GM19328 (cell line): ENCODE measurements at regions not wholly inside any gene's neighbourhood (a gene's known extent, or its start where the extent isn't known, plus 50 kb on each side); places are given as distances from the start of the nearest gene placed in this dataset.

Experiments
- ATAC-seq: cut with Tn5 transposase; IDR thresholded peaks from one replicate; pipeline ENCODE4 v1.9.1; 2021; ENCODE audit warnings: mild to moderate bottlenecking, moderate library complexity; ENCODE audit not compliant: unreplicated experiment

DNA sequence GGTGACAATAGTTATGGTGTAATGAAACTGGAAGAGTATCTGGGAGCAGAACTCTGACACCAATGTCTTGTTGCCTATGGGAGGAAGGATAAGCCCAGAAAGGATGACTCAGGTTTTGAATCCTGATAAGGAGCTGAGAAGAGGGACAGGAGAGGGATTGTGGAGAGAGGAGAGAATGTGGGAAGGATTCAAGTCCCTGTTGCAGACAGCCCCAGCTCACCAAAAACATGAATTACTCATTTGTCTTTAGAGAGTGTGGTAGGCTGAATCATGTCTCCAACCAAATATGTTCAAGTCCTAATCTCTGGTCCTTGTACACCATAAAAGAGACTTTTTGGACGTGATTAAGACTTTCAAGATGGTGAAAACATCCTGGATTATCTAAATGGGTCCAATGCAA is 206.9 kb upstream of the PHYHIPL start:
- ATAC-seq, result no peak

DNA sequence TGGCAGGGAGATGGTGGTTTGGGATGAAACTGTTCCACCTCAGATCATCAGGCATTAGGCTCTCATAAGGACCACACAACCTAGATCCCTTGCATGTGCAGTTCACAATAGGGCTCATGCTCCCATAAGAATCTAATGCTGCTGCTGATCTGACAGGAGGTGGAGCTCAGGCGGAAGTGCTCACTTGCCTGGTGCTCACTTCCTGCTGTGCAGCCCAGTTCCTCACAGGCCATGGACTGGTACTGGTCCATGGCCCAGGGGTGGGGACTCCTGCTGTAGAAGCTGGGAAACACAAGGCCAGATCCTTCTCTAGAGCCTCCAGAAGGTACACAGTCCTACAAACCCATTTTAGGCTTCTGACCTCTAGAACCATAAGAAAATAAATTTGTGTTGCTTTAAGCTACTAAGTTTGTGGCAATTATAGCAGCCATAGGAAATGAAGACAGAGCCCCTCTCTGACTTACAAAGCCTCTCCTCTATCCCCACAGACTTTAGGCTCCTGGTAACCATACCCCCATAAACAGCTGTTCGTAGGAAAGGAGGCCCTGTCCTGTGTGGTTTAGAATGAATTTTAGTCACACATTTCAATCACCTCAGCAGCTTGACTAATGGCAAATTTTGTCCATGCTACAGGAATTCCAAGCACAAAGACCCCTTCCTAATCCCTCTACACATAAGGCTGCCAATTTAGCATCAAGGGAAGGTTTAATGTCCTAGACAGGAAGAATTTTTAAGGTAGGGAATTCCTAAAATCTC is 206.1 kb upstream of the PHYHIPL start:
- ATAC-seq, result no peak

DNA sequence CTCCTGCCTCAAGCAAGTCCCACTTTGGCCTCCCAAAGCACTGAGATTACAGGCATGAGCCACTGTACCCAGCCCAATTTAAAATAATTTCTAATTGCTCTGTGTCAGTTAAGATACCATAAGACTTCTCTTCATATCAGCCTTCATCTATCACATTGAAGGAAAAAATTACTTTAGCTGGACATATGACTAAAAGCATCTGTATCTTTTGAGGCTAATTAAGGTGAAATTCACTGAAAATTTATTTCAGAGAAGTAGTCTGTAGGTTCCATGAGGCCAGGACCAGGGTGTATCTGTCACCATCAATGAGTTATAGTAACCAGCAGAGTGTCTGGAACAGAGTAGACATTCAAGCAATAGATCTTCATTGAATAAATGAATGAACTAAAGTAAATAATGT is 205.2 kb upstream of the PHYHIPL start:
- no peak for ATAC-seq

DNA sequence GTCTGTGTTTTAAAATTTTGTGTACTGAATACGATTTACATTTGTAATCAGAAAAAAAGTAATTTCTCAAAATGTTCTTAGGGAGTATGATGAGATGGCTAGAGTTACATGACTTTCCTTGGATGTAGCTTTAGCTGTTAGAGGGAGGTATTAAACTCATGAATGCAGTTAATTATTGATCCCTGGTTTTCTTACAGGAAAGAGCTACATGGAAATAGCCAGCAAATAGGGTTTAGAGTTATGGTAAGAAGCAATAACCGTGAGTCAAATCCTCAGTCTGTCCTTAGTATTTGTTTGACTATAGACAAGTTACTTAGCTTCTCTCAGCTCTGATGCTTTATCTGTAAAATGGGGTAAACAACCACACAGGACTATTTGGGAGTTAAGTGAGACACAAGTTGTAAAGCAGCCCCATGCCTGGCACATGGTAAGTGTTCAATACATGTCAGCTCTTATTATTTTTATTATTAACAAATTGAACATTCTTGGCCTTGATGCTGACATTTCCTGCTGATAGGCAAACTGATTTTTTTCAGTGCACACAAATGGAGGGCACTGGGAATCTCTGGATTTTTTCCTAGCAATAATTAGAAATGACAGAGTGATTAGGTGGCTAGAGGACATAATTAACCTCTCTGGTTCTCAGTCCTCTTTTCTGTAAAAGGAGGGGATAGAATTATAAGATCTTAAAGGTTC is 204.5 kb upstream of the PHYHIPL start:
- no peak for ATAC-seq

GRCh38 chr10:58972576-58973234 is 203.7 kb upstream of the PHYHIPL start:
- ATAC-seq, result no peak

GRCh38 chr10:58973235-58973595 is 203.2 kb upstream of the PHYHIPL start:
- ATAC-seq, result no peak

DNA sequence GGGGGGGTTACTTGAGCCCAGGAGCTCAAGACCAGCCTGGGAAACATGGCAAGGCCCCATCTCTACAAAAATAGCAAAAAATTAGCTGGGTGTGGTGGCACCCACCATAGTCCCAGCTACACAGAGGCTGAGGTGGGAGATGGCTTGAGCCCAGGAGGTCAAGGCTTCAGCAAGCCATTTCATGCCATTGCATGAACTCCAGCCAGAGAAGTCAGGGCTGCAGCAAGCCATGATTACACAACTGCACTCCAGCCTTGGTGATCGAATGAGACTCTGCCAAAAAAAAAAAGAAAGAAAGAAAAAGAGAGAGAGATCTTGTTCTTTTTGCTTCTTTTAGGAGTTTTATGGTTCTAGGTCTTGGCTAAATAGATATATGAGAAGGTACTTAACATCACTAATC is 200.2 kb upstream of the PHYHIPL start:
- ATAC-seq, result no peak

GRCh38 chr10:58979711-58980110 is 196.7 kb upstream of the PHYHIPL start:
- no peak for ATAC-seq

DNA sequence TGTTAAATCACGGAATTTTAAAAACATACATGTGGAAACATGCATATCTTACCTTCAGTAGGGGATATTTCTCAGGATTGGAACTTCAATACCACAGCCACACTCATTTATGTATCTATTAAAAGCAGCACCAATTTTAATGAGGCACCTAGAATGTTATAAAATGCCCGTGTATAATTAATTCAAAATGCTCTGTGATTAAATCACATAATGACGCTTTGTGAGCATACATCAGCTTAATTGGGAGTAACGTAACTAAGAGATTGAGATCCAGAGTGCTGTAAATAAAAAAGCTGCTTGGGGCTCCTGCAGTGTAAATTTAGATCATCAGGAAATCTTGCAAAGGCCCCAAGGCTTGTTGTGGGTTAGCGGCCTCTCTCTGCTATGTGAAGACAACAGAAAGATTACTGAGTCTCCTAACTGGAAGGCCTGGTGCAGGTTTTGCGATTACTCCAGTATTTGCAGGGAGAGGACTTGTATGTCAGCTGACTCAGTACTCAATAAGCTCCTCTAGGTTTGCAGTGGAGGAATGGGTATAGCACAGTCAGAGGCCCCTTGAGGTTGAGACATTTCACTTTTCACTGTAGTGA is 195.5 kb upstream of the PHYHIPL start:
- ATAC-seq, result no peak

DNA sequence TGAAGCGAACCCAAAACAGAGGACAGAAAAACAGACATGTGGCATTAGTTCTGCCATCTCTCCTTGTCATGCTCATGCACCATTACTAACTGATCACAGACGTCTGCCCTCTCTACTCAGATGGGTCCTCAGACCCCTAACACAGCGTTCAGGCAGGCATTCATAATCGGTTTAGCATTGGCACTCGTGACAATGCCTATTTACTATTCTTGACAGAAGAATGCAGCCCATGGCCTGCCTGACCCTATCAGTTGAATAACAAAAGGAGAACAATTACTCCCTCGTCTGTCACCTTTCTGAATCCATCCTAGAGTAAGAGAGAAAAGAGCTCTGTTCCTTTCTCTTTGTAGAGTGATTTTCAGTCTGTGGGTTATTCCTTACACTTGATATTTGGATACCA is 194.6 kb upstream of the PHYHIPL start:
- no peak for ATAC-seq

DNA sequence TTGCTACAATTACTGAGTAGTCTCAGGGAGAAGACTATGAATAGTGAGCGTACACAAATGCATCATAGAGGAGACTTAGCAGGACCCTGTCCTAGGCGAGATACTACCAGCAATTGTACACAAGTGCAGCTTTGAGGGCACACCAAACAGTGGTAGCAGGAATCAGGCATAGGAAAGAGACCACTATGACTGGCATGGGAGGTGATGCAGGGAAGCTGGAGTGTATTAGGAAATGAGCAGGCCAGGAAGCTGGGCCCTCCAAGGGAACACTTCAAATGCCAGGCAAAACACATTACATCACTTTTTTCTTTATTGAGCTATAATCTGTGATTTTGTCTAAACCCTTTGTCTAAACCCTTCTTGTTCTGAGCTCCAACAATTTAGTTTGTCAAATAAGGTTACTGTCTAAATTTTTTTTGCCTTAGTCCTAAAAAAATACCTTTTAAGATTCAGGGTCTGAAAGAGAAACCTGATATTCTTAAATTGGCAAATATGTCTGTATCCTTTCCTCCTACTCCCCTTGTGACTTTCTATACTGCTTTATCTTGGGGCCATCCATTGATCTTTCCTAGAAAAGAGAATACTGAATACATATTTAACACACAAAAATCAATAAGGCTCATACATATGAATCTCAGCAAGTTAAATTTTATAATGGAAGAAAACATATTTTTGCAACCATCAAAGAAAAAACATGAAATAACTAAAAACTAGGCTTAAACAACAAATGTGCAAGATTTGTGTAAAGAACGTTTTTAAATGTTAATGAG is 193.8 kb upstream of the PHYHIPL start:
- no peak for ATAC-seq

DNA sequence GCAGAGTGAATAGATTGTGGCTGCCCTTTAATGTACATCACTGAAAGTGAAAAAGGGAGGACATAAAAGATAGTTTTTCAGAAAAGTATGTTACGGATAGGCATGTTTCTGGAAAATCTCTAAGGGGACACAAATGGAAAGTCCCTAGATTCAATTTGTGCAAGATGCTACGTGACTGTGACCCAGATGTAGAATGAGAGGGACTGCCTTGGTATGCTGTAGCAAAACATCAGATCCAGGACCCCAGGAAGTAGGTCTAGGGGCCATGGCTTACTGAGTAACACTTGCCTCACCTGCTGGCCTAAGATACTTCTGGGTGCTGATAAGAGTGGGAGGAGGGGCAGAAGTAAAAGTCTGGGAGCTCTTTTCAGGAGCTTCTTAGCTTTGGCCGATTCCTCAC is 191.2 kb upstream of the PHYHIPL start:
- ATAC-seq, result no peak

DNA sequence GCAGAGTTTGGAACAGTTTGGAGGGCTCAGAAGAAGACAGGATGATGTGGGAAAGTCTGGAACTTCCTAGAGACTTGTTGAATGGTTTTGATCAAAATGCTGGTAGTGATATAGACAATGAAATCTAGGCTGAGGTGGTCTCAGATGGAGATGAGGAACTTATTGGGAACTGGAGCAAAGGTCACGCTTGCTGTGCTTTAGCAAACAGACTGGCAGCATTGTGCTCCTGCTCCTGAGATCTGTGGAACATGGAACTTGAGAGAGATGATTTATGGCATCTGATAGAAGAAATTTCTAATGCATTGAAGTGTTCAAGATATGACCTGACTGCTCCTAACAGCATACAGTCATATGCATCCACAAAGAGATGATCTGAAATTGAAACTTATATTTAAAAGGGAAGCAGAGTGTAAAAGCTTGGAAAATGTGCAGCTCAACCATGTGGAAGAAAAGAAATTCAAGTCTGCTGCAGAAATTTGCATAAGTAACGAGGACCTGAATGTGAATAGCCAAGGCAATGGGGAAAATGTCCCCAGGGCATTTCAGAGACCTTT is 186.9 kb upstream of the PHYHIPL start:
- no peak for ATAC-seq

DNA sequence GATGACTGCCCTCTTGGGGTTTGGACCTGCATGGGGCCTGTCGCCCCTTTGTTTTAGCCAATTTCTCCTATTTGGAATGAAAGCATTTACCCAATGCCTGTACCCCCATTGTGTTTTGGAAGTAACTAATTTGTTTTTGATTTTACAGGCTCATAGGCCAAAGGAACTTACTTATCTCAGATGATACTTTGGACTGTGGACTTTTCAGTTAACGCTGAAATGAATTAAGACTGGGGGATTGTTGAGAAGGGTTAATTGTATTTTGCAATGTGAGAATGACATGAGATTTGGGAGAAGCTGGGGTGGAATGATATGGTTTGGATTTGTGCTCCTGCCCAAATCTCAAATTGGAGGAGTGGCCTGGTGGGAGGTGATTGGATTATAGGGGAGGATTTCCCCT is 185.8 kb upstream of the PHYHIPL start:
- ATAC-seq, result no peak

GRCh38 chr10:58991856-58992255 is 184.6 kb upstream of the PHYHIPL start:
- no peak for ATAC-seq

GRCh38 chr10:58992830-58993460 is 183.5 kb upstream of the PHYHIPL start:
- no peak for ATAC-seq

DNA sequence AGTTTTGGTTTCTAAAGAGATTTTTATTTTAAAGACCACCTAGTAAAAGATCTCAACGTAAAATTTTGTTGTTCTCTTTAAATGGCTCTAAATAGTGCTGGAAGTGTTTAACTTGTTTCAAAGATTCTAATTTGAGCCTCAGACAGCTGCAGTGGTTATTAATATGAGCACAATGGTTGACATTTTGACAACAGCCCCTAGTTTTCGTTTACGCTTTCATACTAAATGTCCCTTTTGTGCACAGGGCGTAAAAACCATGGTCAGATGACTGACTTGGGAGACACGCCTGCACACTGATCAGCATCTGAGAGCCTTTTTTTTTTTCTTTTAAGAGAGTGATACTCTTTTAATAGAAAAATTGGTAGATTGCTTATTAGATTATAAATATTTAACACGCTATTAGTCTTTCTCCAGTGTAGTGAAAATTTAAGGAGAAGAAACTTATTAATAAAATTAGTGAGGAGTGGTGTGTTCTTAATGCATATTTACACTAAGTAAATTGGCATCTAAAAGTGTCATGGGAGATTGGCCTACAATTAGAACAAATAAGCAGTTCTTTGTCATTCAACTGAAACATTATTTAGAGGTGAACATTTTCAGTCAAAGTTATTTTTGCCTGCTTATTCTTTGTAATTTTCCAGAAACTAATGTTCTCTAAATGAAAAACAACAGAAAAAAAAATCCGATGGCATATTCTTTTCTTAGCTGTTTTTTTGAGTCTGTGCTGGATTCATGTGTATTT is 182.8 kb upstream of the PHYHIPL start:
- peak; percentile 83 for ATAC-seq

GRCh38 chr10:58994226-58995057 is 182.0 kb upstream of the PHYHIPL start:
- ATAC-seq, result no peak
